Spleen (tissue), 11 donors: ENCODE measurements at regions not wholly inside any gene's neighbourhood (a gene's known extent, or its start where the extent isn't known, plus 50 kb on each side); places are given as distances from the start of the nearest gene placed in this dataset.

Experiments
- DNase-seq: peaks from one replicate; pipeline ENCODE4 v3.0.0-alpha.2; 2020
- H3K27ac ChIP-seq, 8 donors: fragments of 200-600 bp; sonication (generic) in 7 of 8; 1 replicate in 4 of 8; 2 replicates in 4 of 8; pipeline versions ENCODE4 v1.5.0 to v1.8.0; 2016 to 2021; ENCODE audit warnings: inconsistent platforms in 4 of 8, mild to moderate bottlenecking in 4 of 8, moderate library complexity in 1 of 8
- H3K27me3 ChIP-seq, 7 donors: fragments of 200-600 bp; sonication (generic) in 6 of 7; replicated peaks in 1 of 7; 1 replicate in 4 of 7; 2 replicates in 3 of 7; pipeline versions ENCODE4 v1.5.0 to v1.8.0; 2016 to 2021; ENCODE audit warnings: inconsistent platforms in 3 of 7, mild to moderate bottlenecking in 1 of 7
- H3K36me3 ChIP-seq, 6 donors: fragments of 200-600 bp; sonication (generic) in 5 of 6; 1 replicate in 4 of 6; 2 replicates in 2 of 6; pipeline versions ENCODE4 v1.5.0 to v1.8.0; 2016 to 2021; ENCODE audit warnings: inconsistent platforms in 2 of 6
- H3K4me1 ChIP-seq, 6 donors: fragments of 200-600 bp; sonication (generic) in 5 of 6; 1 replicate in 3 of 6; 2 replicates in 3 of 6; pipeline versions ENCODE4 v1.5.0 to v1.8.0; 2016 to 2021; ENCODE audit warnings: inconsistent platforms in 3 of 6
- H3K4me3 ChIP-seq, 8 donors: fragments of 200-600 bp; sonication (generic) in 7 of 8; 1 replicate in 4 of 8; 2 replicates in 4 of 8; pipeline versions ENCODE4 v1.5.0 to v1.8.0; 2016 to 2021; ENCODE audit warnings: inconsistent platforms in 4 of 8, mild to moderate bottlenecking in 4 of 8, moderate library complexity in 2 of 8
- H3K9me3 ChIP-seq, 8 donors: fragments of 200-600 bp; sonication (generic) in 7 of 8; 1 replicate in 4 of 8; 2 replicates in 4 of 8; pipeline versions ENCODE4 v1.5.0 to v1.8.0; 2016 to 2021; ENCODE audit warnings: inconsistent platforms in 4 of 8
- CTCF ChIP-seq, 11 experiments: fragments of 200-600 bp in 7 of 11; fragments of 450-650 bp in 4 of 11; sonication (generic) in 4 of 11; IDR thresholded peaks in 8 of 11; conservative IDR thresholded peaks in 3 of 11; 1 replicate in 7 of 11; 2 replicates in 4 of 11; pipeline versions ENCODE4 v1.4.0 to v1.8.0; 2016 to 2021; ENCODE audit warnings: antibody characterized with exemption in 11 of 11, inconsistent platforms in 4 of 11, mild to moderate bottlenecking in 1 of 11
- POLR2A ChIP-seq, 3 donors: fragments of 450-650 bp; IDR thresholded peaks; one replicate each; pipeline ENCODE4 v1.5.1; 2017; ENCODE audit warnings: antibody characterized with exemption in 3 of 3, mild to moderate bottlenecking in 1 of 3
- POLR2AphosphoS5 ChIP-seq, 3 donors: sonication (generic); formaldehyde crosslinking; IDR thresholded peaks; one replicate each; pipeline ENCODE4 v1.5.1; 2017; ENCODE audit warnings: antibody characterized with exemption in 3 of 3
- WGBS, 5 donors: extraction: QIAGEN DNeasy Blood & Tissue Kit in 3 of 5; methylation state at CpG; one replicate each; pipeline versions ENCODE4 v1.1.5 to v1.1.7; 2013 to 2018; 5-methylcytosine and 5-hydroxymethylcytosine counted together
- intact Hi-C: fragments of 100-400 bp; cut with DNase I; formaldehyde crosslinking; loops from one replicate; pipeline ENCODE4 v1.15.0; 2023; ENCODE audit warnings: low total_unique reads
- donor health status: healthy with polysubstance abuse.
- donor health status: DM: no; HTN: no; CAD: no; lungs with moderate emphysema.
- donor health status: DM: no; HTN: no; CAD: no.
- donor health status: Bipolar disorder and iron deficiency.
- donor health status: healthy.
- donor health status: DM: no; HTN: no; CAD: no.
- donor health status: DM: yes; HTN: yes; CAD: no.

GRCh38 chr18:22838639-22839277 lies 94.4 kb upstream of the RBBP8 start:
- 24 to 38% (median 32%) methylated on average over 7 of the region's 7 CpGs for WGBS, 5 donors
- TF ChIP-seq POLR2A (IDR thresholded peaks at IDR 0.05) (no peak), CTCF (IDR thresholded peaks at IDR 0.05 in 8 of 11, conservative IDR thresholded peaks at IDR 0.05 in 3 of 11) (no peak), POLR2AphosphoS5 (IDR thresholded peaks at IDR 0.05) (no peak)
- DNase-seq: no peak
- H3K27me3 ChIP-seq: no peaks in the 10 kb centered on the region
- H3K27ac ChIP-seq: peak overlapping the region in 2 of 8 donors; percentile 14 to 53
- intact Hi-C loops: no loop called here
- peaks cover 0 to 16% (median 2%) of the 10 kb centered on the region in 6 donors for H3K4me1 ChIP-seq
- H3K9me3 ChIP-seq: no peaks in the 10 kb centered on the region
- H3K36me3 ChIP-seq: no peaks in the 10 kb centered on the region
- H3K4me3 ChIP-seq: peak overlapping the region in 1 of 8 donors; percentile 26

- Histone ChIP-seq H3K9me3 (no peaks in the 10 kb centered on the region), H3K27me3 (no peaks in the 10 kb centered on the region), H3K27ac (peak overlapping the region in 2 of 8 donors; percentile 14 to 53), H3K4me1 (peaks cover 0 to 16% (median 2%) of the 10 kb centered on the region in 6 donors), H3K4me3 (peak overlapping the region in 1 of 8 donors; percentile 26), H3K36me3 (no peaks in the 10 kb centered on the region)
- TF ChIP-seq POLR2A (IDR thresholded peaks at IDR 0.05) (no peak), CTCF (IDR thresholded peaks at IDR 0.05 in 8 of 11, conservative IDR thresholded peaks at IDR 0.05 in 3 of 11) (no peak), POLR2AphosphoS5 (IDR thresholded peaks at IDR 0.05) (no peak)
- WGBS, 5 donors: 66 to 84% (median 77%) methylated on average over 2 of the region's 2 CpGs
- intact Hi-C loops: no loop called here
- no peak for DNase-seq
These were observed 93.7 kb upstream of the RBBP8 start for GRCh38 chr18:22839340-22839821.

GRCh38 chr18:22840606-22841144 lies 92.5 kb upstream of the RBBP8 start:
- Histone ChIP-seq H3K27ac (no peak overlapping the region), H3K9me3 (no peaks in the 10 kb centered on the region), H3K36me3 (no peaks in the 10 kb centered on the region), H3K4me1 (peaks cover 0 to 16% (median 2%) of the 10 kb centered on the region in 6 donors), H3K27me3 (no peaks in the 10 kb centered on the region), H3K4me3 (no peak overlapping the region)
- WGBS, 5 donors: 72 to 86% (median 81%) methylated on average over 3 of the region's 3 CpGs
- no peak for DNase-seq
- TF ChIP-seq POLR2AphosphoS5 (IDR thresholded peaks at IDR 0.05) (no peak), CTCF (IDR thresholded peaks at IDR 0.05 in 8 of 11, conservative IDR thresholded peaks at IDR 0.05 in 3 of 11) (no peak), POLR2A (IDR thresholded peaks at IDR 0.05) (no peak)
- intact Hi-C loops: no loop called here

- H3K4me1 ChIP-seq: peaks cover 0 to 16% (median 2%) of the 10 kb centered on the region in 6 donors
- DNase-seq: no peak
- H3K36me3 ChIP-seq: no peaks in the 10 kb centered on the region
- no peak overlapping the region for H3K4me3 ChIP-seq
- H3K27ac ChIP-seq: no peak overlapping the region
- intact Hi-C loops: no loop called here
- 79 to 93% (median 89%) methylated on average over 2 of the region's 2 CpGs for WGBS, 5 donors
- H3K9me3 ChIP-seq: no peaks in the 10 kb centered on the region
- no peak for TF ChIP-seq POLR2AphosphoS5 (IDR thresholded peaks at IDR 0.05)
- H3K27me3 ChIP-seq: no peaks in the 10 kb centered on the region
These were observed 91.3 kb upstream of the RBBP8 start for GRCh38 chr18:22841840-22842239.
